H1 (cell line): ENCODE measurements at regions not wholly inside any gene's neighbourhood (a gene's known extent, or its start where the extent isn't known, plus 50 kb on each side); places are given as distances from the start of the nearest gene placed in this dataset.

Experiments used
- GTF2F1 ChIP-seq: IDR thresholded peaks from 2 replicates; pipeline ENCODE4 v1.6.1; 2012; ENCODE audit warnings: low read depth, low read length, improper control_type of control experiment, borderline replicate concordance

GRCh38 chr7:17497136-17497535, 198.7 kb downstream of the AHR start (continued):
- no peak for TF ChIP-seq GTF2F1
